ENCODE measurements at regions not wholly inside any gene's neighbourhood (a gene's known extent, or its start where the extent isn't known, plus 50 kb on each side); places are given as distances from the start of the nearest gene placed in this dataset.

- no peak overlapping the region for H3K27ac ChIP-seq (ENCODE audit: low read depth, low read length)
- no peaks in the 10 kb centered on the region for H3K4me1 ChIP-seq (ENCODE audit: control insufficient read depth, insufficient read depth, low read length)
- H3K27me3 ChIP-seq (ENCODE audit: control insufficient read depth, insufficient read depth, low read length) = no peaks in the 10 kb centered on the region
- WGBS (ENCODE audit: insufficient coverage) = no CpG with 5 or more reads among the region's 2 CpGs
- DNase-seq (ENCODE audit: low read depth in 4 of 6, low spot score in 6 of 6) = no peak
- H3K36me3 ChIP-seq (ENCODE audit: control insufficient read depth, insufficient read depth, low read length) = no peaks in the 10 kb centered on the region
- peaks cover 1% of the 10 kb centered on the region for H3K9me3 ChIP-seq (ENCODE audit: control insufficient read depth, insufficient read depth, low read length)
- no peak overlapping the region for H3K4me3 ChIP-seq (ENCODE audit: low read depth, low read length)
Observed at GRCh38 chr13:87855553-87855952, 184.4 kb downstream of the SLITRK5 start.

DNA sequence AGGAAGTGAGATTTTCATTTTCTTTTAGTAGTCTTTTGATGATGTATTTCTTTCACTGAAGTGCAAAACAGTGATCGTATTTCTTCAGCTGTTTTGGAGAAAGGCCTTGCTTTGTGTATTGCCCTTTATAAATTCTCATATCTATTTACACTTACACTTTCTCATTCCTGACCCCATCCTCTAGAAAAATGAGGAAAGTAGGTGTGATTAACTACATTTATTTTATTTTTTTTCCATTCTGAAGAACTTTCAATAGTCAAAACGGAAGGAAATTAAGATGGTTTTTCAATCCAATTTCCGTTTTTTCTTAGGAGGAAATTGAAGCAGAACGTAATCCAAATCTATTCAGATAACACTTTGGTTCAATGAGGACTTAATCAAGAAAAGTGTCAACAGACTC is 188.1 kb downstream of the SLITRK5 start:
- WGBS (ENCODE audit: insufficient coverage) = no CpG with 5 or more reads among the region's 4 CpGs
- no peak overlapping the region for H3K4me3 ChIP-seq (ENCODE audit: low read depth, low read length)
- H3K4me1 ChIP-seq (ENCODE audit: control insufficient read depth, insufficient read depth, low read length) = no peaks in the 10 kb centered on the region
- no peaks in the 10 kb centered on the region for H3K27me3 ChIP-seq (ENCODE audit: control insufficient read depth, insufficient read depth, low read length)
- H3K27ac ChIP-seq (ENCODE audit: low read depth, low read length) = no peak overlapping the region
- no peaks in the 10 kb centered on the region for H3K36me3 ChIP-seq (ENCODE audit: control insufficient read depth, insufficient read depth, low read length)
- no peak for DNase-seq (ENCODE audit: low read depth in 4 of 6, low spot score in 6 of 6)
- no peaks in the 10 kb centered on the region for H3K9me3 ChIP-seq (ENCODE audit: control insufficient read depth, insufficient read depth, low read length)

DNA sequence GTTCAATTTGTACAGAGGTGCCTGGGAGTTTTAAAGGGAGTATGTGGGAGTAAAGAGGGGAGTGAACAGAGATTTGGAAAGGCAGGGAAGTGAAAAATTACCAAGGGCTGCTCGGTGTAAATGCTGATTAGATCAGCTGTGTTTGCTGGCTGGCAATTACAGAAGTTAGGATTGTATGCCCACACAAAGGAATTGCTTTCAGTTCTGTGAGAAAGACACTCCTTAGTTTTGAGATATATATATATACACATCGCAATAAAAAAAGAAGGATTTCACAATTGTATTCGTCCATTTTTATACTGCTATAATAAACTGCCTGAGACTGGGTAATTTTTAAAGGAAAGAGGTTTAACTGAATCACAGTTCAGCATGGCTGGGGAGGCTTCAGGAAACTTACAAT is 196.3 kb downstream of the SLITRK5 start:
- Histone ChIP-seq H3K9me3 (ENCODE audit: control insufficient read depth, insufficient read depth, low read length) (no peaks in the 10 kb centered on the region), H3K4me1 (ENCODE audit: control insufficient read depth, insufficient read depth, low read length) (no peaks in the 10 kb centered on the region), H3K27me3 (ENCODE audit: control insufficient read depth, insufficient read depth, low read length) (no peaks in the 10 kb centered on the region), H3K36me3 (ENCODE audit: control insufficient read depth, insufficient read depth, low read length) (no peaks in the 10 kb centered on the region), H3K4me3 (ENCODE audit: low read depth, low read length) (no peak overlapping the region), H3K27ac (ENCODE audit: low read depth, low read length) (no peak overlapping the region)
- WGBS (ENCODE audit: insufficient coverage) = 50% methylated on average over 1 of the region's 3 CpGs
- DNase-seq (ENCODE audit: low read depth in 4 of 6, low spot score in 6 of 6) = no peak

DNA sequence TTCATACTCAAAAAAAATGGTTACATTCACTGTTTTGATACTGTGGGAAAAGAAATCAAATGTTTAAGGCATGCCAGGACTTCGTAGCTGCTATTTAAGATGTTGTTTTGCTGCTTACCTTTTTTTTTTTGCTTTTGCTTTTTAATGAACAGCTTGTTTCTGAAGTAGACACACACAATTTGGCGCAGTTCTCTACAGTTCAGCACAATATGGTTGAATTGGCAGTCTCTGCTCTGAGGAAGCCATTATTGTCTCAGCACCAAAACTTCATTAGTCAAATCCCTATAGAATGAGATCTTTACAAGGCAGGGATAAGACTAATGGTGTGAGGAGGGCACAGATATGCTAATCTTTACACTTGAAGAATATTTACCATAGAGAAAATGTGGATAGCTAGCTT is 197.6 kb downstream of the SLITRK5 start:
- Histone ChIP-seq H3K4me1 (ENCODE audit: control insufficient read depth, insufficient read depth, low read length) (no peaks in the 10 kb centered on the region), H3K27me3 (ENCODE audit: control insufficient read depth, insufficient read depth, low read length) (no peaks in the 10 kb centered on the region), H3K4me3 (ENCODE audit: low read depth, low read length) (no peak overlapping the region), H3K27ac (ENCODE audit: low read depth, low read length) (no peak overlapping the region), H3K9me3 (ENCODE audit: control insufficient read depth, insufficient read depth, low read length) (no peaks in the 10 kb centered on the region), H3K36me3 (ENCODE audit: control insufficient read depth, insufficient read depth, low read length) (no peaks in the 10 kb centered on the region)
- WGBS (ENCODE audit: insufficient coverage) = no CpG with 5 or more reads among the region's 2 CpGs
- peak in 2 of 6 donors; percentile 51 to 82 for DNase-seq (ENCODE audit: low read depth in 4 of 6, low spot score in 6 of 6)

GRCh38 chr13:87872813-87873212 is 201.6 kb downstream of the SLITRK5 start:
- no peak for DNase-seq (ENCODE audit: low read depth in 4 of 6, low spot score in 6 of 6)
- no peak overlapping the region for H3K4me3 ChIP-seq (ENCODE audit: low read depth, low read length)
- H3K4me1 ChIP-seq (ENCODE audit: control insufficient read depth, insufficient read depth, low read length) = no peaks in the 10 kb centered on the region
- H3K36me3 ChIP-seq (ENCODE audit: control insufficient read depth, insufficient read depth, low read length) = no peaks in the 10 kb centered on the region
- 100% methylated on average over 1 of the region's 2 CpGs for WGBS (ENCODE audit: insufficient coverage)
- no peaks in the 10 kb centered on the region for H3K27me3 ChIP-seq (ENCODE audit: control insufficient read depth, insufficient read depth, low read length)
- no peak overlapping the region for H3K27ac ChIP-seq (ENCODE audit: low read depth, low read length)
- no peaks in the 10 kb centered on the region for H3K9me3 ChIP-seq (ENCODE audit: control insufficient read depth, insufficient read depth, low read length)

GRCh38 chr13:87877477-87877876 is 206.3 kb downstream of the SLITRK5 start:
- no peak overlapping the region for H3K27ac ChIP-seq (ENCODE audit: low read depth, low read length)
- H3K36me3 ChIP-seq (ENCODE audit: control insufficient read depth, insufficient read depth, low read length) = no peaks in the 10 kb centered on the region
- H3K4me1 ChIP-seq (ENCODE audit: control insufficient read depth, insufficient read depth, low read length) = no peaks in the 10 kb centered on the region
- H3K27me3 ChIP-seq (ENCODE audit: control insufficient read depth, insufficient read depth, low read length) = no peaks in the 10 kb centered on the region
- WGBS (ENCODE audit: insufficient coverage) = no CpG with 5 or more reads among the region's 2 CpGs
- no peak for DNase-seq (ENCODE audit: low read depth in 4 of 6, low spot score in 6 of 6)
- H3K9me3 ChIP-seq (ENCODE audit: control insufficient read depth, insufficient read depth, low read length) = no peaks in the 10 kb centered on the region
- no peak overlapping the region for H3K4me3 ChIP-seq (ENCODE audit: low read depth, low read length)

- Histone ChIP-seq H3K36me3 (ENCODE audit: control insufficient read depth, insufficient read depth, low read length) (no peaks in the 10 kb centered on the region), H3K9me3 (ENCODE audit: control insufficient read depth, insufficient read depth, low read length) (no peaks in the 10 kb centered on the region), H3K4me3 (ENCODE audit: low read depth, low read length) (no peak overlapping the region), H3K27ac (ENCODE audit: low read depth, low read length) (no peak overlapping the region), H3K4me1 (ENCODE audit: control insufficient read depth, insufficient read depth, low read length) (no peaks in the 10 kb centered on the region), H3K27me3 (ENCODE audit: control insufficient read depth, insufficient read depth, low read length) (no peaks in the 10 kb centered on the region)
- DNase-seq (ENCODE audit: low read depth in 4 of 6, low spot score in 6 of 6) = no peak
Observed at GRCh38 chr13:87878706-87879105, 207.5 kb downstream of the SLITRK5 start.

- no CpG with 5 or more reads among the region's 5 CpGs for WGBS (ENCODE audit: insufficient coverage)
- peak in 3 of 6 donors; percentile 7 to 69 (median 18) for DNase-seq (ENCODE audit: low read depth in 4 of 6, low spot score in 6 of 6)
Observed at GRCh38 chr13:87884884-87885283, 213.7 kb downstream of the SLITRK5 start.

GRCh38 chr13:87887459-87888123 is 216.4 kb downstream of the SLITRK5 start:
- Histone ChIP-seq H3K4me3 (ENCODE audit: low read depth, low read length) (no peak overlapping the region), H3K27ac (ENCODE audit: low read depth, low read length) (no peak overlapping the region), H3K4me1 (ENCODE audit: control insufficient read depth, insufficient read depth, low read length) (no peaks in the 10 kb centered on the region), H3K9me3 (ENCODE audit: control insufficient read depth, insufficient read depth, low read length) (no peaks in the 10 kb centered on the region), H3K27me3 (ENCODE audit: control insufficient read depth, insufficient read depth, low read length) (no peaks in the 10 kb centered on the region), H3K36me3 (ENCODE audit: control insufficient read depth, insufficient read depth, low read length) (no peaks in the 10 kb centered on the region)
- peak in 1 of 6 donors; percentile 26 for DNase-seq (ENCODE audit: low read depth in 4 of 6, low spot score in 6 of 6)
- 73% methylated on average over 3 of the region's 6 CpGs for WGBS (ENCODE audit: insufficient coverage)

More at GRCh38 chr13:87884884-87885283, 213.7 kb downstream of the SLITRK5 start:
- no peaks in the 10 kb centered on the region for H3K4me1 ChIP-seq (ENCODE audit: control insufficient read depth, insufficient read depth, low read length)
- no peak overlapping the region for H3K27ac ChIP-seq (ENCODE audit: low read depth, low read length)
- H3K36me3 ChIP-seq (ENCODE audit: control insufficient read depth, insufficient read depth, low read length) = no peaks in the 10 kb centered on the region
- no peak overlapping the region for H3K4me3 ChIP-seq (ENCODE audit: low read depth, low read length)
- H3K9me3 ChIP-seq (ENCODE audit: control insufficient read depth, insufficient read depth, low read length) = no peaks in the 10 kb centered on the region
- no peaks in the 10 kb centered on the region for H3K27me3 ChIP-seq (ENCODE audit: control insufficient read depth, insufficient read depth, low read length)

GRCh38 chr13:87889254-87889653 is 218.1 kb downstream of the SLITRK5 start:
- no peaks in the 10 kb centered on the region for H3K4me1 ChIP-seq (ENCODE audit: control insufficient read depth, insufficient read depth, low read length)
- peak in 1 of 6 donors; percentile 7 for DNase-seq (ENCODE audit: low read depth in 4 of 6, low spot score in 6 of 6)
- no CpG with 5 or more reads among the region's 2 CpGs for WGBS (ENCODE audit: insufficient coverage)
- no peaks in the 10 kb centered on the region for H3K9me3 ChIP-seq (ENCODE audit: control insufficient read depth, insufficient read depth, low read length)
- no peak overlapping the region for H3K4me3 ChIP-seq (ENCODE audit: low read depth, low read length)
- no peaks in the 10 kb centered on the region for H3K27me3 ChIP-seq (ENCODE audit: control insufficient read depth, insufficient read depth, low read length)
- H3K36me3 ChIP-seq (ENCODE audit: control insufficient read depth, insufficient read depth, low read length) = no peaks in the 10 kb centered on the region
- H3K27ac ChIP-seq (ENCODE audit: low read depth, low read length) = no peak overlapping the region

All from spinal cord (tissue), 9 donors.